ENCODE measurements at regions not wholly inside any gene's neighbourhood (a gene's known extent, or its start where the extent isn't known, plus 50 kb on each side); places are given as distances from the start of the nearest gene placed in this dataset.

GRCh38 chr10:10883737-10884136, 133.9 kb upstream of the CELF2 start:
- no peak for TF ChIP-seq CTCF (IDR thresholded peaks at IDR 0.05)
- no peak for TF ChIP-seq POLR2A (IDR thresholded peaks at IDR 0.05)
